Nucleus accumbens (tissue), 56 donors: ENCODE measurements at regions not wholly inside any gene's neighbourhood (a gene's known extent, or its start where the extent isn't known, plus 50 kb on each side); places are given as distances from the start of the nearest gene placed in this dataset.

Experiments used
- DNase-seq, 56 donors: peaks; one replicate each; lab custom pipeline; 2025; lab: John Stamatoyannopoulos, UW

DNA sequence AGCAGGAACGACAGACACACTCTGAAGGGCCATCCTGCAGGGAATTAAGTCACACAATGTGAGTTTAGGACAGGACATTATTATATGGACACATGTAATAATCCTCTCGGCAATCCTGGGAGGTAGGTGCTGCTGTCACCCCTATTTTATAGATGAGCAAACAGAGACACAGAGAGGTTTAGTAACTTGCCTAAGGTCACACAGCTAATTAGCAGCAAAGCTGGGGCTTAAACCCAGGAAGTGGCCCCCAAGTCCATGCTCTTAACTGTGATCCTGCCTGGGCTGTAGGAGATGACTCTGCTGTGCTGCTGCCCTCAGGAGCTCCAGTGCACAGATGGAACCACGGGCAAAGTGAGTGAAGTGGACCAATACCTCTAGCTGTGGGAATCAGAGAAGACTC, 660.0 kb downstream of the PTPRU start:
- no peak for DNase-seq

GRCh38 chr1:29895201-29895600, 658.9 kb downstream of the PTPRU start:
- no peak for DNase-seq

GRCh38 chr1:29894311-29894710, 658.0 kb downstream of the PTPRU start:
- DNase-seq = no peak

- DNase-seq = no peak
Observed at GRCh38 chr1:29893806-29894205, 657.5 kb downstream of the PTPRU start.

DNA sequence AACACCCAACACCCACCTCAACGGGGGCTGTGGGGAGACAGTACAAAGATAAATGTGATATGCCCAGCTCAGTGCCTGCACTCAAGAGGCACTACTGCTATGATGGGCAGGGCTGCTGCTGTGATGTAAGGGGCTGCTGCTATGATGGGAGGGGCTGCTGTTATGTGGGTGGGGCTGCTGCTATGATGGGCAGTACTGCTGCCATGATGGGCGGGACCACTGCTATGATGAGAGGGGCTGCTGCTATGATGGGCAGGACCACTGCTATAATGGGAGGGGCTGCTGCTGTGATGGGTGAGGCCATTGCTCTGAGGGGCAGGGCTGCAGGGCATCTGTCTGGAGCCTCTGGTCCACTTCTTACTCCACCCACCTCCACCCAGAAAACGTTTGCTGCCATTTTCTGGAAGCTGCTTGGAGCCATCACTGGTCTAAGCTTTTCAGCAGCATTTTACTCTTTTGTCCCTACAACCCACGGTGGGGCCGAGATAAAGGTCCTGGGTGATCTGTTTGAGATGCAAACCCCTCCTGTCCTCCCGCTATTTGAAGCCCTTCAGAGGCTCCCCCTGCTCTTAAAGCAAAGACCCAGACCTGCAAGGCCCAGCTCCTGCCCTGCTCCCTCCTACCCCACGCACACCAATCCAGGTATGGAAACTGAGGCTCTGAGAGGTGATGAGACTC, 656.9 kb downstream of the PTPRU start:
- DNase-seq = no peak

DNA sequence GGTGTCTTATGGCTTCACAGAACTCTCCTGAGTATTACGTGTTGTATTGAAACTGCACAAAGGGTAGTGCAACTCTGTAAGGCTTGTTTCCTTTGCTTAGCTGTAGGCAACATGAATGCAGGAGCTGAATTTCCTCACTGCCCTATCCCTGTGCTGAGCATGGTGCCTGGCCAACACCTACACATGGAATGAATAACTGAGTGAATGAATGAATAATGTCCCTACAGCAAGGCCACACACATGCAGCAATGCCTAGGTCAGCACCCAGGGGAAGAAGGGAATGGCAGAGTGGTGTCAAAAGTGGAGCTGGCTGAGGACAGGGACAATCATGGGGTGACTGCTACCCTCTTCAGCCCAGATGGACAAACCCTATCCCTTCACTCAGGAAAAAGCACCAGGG, 655.9 kb downstream of the PTPRU start:
- no peak for DNase-seq

- no peak for DNase-seq
Observed at GRCh38 chr1:29890201-29890959, 654.1 kb downstream of the PTPRU start.

DNA sequence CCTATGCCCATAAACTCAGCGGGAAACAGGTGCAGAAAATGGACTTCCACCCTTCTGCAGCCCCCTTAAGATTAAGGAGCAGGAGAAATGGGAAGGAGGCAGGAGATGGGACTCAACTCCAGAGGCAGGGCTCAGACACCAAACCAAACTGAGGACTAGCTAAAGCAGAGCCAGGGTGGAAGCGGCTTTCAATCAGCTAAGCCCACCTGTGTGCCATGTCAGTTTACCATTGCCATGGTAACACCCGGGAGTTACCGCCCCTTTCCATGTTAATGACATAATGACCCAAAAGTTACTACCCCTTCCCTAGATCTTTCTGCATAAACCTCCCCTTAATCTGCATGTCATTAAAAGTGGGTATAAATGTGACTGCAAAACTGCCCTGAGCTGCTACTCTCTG, 653.5 kb downstream of the PTPRU start:
- DNase-seq = no peak

GRCh38 chr1:29884740-29885139, 648.4 kb downstream of the PTPRU start:
- no peak for DNase-seq

- no peak for DNase-seq
Observed at GRCh38 chr1:29883986-29884385, 647.7 kb downstream of the PTPRU start.

- no peak for DNase-seq
Observed at GRCh38 chr1:29883411-29883832, 647.1 kb downstream of the PTPRU start.

DNA sequence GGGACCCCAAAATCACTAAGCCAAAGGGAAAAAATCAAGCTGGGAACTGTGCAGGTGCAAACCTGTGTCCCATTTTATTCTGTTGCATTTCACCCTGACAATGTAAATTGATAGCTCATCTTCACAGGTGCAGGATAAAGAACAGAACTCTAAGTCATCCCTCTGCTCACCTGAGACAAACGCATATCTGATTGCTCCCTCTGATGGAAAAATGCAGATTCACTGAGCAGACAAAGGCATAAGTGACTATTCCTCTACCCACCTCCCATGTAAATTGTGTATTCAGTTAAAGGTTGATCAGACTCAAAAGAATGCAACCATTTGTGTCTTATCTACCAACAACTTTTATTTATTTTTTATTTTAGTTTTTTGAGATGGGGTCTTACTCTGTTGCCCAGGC, 644.2 kb downstream of the PTPRU start:
- no peak for DNase-seq

- DNase-seq = no peak
Observed at GRCh38 chr1:29879217-29879616, 642.9 kb downstream of the PTPRU start.

- DNase-seq = no peak
Observed at GRCh38 chr1:29878501-29878900, 642.2 kb downstream of the PTPRU start.

DNA sequence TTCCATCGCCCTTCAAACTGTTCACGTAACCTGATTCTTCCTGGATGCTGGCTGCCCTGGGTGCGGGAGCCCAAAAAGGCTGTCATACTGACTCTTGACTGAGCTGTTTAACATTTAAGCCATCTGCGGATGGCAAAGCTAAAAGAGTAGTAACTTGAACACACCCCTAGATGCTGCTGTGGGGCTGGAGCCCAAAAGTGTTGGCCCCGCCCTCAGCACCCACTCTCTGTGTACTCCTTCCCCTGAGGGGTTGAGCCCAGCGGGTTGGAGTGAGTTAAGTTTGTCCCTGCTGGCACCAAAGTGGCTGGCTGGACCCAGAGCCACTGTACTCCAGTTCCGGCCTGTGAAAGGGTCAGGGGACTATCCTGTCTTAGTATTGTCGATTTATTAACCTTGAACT, 640.6 kb downstream of the PTPRU start:
- DNase-seq = no peak

DNA sequence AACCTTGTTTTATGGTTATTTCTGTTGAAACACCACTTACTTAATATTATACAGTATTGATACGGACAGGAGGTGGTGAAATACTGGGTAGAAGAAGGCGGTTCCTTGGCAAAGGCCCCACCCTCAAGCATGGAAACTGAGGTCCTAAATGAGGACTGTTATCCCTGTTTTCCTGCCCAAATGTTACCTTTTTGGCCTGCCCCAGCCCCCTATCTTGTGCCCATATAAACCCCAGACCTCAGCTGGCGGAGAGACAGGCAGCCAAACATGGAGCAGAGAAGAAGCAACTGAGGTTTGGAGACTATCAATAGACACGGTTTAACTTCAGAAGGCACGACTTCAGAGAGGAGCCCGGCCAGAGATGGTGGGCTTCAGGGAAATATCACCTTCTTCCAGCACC, 640.1 kb downstream of the PTPRU start:
- DNase-seq = no peak

DNA sequence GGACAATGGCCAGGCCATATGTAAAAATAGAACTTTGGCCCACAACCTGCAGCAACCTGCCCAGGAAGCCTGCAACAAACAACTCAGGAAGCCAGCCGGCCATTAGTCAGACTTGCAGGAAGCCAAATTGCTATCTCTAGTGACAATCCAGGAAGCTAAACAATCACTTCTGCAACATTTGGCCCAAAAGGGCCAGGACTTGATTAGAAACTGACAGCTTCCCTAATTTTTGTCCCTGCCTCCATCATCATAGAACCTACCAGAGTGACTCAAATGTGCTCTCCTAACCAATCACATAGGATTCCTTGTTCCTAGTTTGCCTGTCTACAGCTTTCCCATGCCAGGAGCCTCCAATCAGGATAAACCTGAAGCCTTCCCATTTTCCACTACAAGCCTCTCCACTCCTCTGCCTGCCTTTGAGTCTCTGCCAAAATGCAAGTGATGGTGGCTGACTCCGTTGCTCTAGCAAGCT, 639.3 kb downstream of the PTPRU start:
- DNase-seq = no peak

DNA sequence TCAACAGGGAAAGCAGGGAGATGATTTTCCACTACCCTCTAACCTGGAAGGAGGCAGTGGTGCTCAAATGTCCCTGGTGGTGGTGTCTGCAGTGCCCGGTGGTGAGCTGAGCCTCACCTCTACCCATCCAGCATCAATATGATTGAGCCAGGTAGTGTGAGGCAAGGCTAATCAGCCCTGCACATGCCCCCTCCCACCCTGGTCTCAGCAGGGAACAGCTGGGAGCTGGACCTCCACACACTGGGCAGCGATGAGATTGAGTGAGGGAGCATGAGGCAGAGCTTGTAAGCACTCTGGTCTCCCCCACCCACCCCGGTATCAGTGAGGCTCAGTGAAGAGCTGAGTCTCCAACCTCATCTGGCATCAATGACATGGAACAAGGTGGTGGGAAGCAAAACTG, 634.3 kb downstream of the PTPRU start:
- no peak for DNase-seq

GRCh38 chr1:29869802-29870201, 633.5 kb downstream of the PTPRU start:
- no peak for DNase-seq

DNA sequence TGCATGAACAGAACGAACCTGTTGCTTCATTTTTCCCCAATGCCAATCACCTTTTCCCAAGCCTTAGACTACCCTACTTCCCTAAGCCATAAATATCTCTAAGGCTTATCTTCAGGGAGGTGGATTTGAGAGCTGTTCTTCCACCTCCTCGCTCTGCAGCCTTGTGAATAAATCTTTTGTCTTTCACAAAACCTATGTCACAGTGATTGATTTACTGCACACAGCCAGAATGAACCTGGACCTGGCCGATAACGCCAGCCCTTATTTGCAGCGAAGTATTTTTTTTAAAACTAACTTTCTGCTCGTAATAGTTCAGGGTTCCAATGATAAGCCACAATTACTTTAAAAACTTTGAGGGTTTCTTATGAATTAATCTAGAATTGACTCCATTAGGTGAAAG, 632.6 kb downstream of the PTPRU start:
- no peak for DNase-seq

- DNase-seq = no peak
Observed at GRCh38 chr1:29868096-29868495, 631.8 kb downstream of the PTPRU start.

DNA sequence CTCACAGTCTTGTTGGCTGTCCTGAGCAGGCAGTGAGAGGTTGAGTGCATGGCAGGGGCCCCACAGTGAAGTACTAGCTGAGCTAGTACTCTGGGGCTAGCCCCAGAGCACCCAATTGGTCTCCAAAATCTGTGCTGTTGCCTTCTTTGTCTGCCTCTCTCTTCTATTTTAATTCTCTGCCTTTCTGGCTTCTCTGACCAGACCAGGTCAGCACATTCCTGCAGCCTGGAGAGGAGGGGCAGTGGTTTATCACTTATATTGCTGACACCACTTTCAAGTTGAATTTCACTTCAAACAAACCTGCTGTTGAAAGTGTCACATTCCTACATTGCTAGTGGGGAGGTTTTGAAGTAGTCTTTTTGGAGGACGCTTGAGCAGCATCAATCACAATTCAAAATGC, 628.7 kb downstream of the PTPRU start:
- no peak for DNase-seq
